Skin epidermis (tissue), 12 donors: ENCODE measurements at regions not wholly inside any gene's neighbourhood (a gene's known extent, or its start where the extent isn't known, plus 50 kb on each side); places are given as distances from the start of the nearest gene placed in this dataset.

Source experiments
- H3K27ac ChIP-seq, 21 experiments: fragments of 200-600 bp; sonication (generic) in 11 of 21; one replicate each; pipeline ENCODE4 v1.5.0; 2020; ENCODE audit warnings: mild to moderate bottlenecking in 3 of 21, inconsistent platforms in 2 of 21, moderate library complexity in 2 of 21
- H3K4me3 ChIP-seq, 7 experiments: fragments of 200-600 bp; sonication (generic) in 2 of 7; one replicate each; pipeline ENCODE4 v1.5.0; 2020; ENCODE audit warnings: inconsistent platforms in 2 of 7, mild to moderate bottlenecking in 2 of 7, moderate library complexity in 1 of 7

GRCh38 chr20:51120438-51120837 is 97.5 kb upstream of the KCNG1 start:
- H3K4me3 ChIP-seq, result no peak overlapping the region
- no peak overlapping the region for H3K27ac ChIP-seq

GRCh38 chr20:51119914-51120313 is 97.0 kb upstream of the KCNG1 start:
- Histone ChIP-seq H3K4me3 (no peak overlapping the region), H3K27ac (no peak overlapping the region)

GRCh38 chr20:51118985-51119527 is 96.1 kb upstream of the KCNG1 start:
- H3K4me3 ChIP-seq, result no peak overlapping the region
- no peak overlapping the region for H3K27ac ChIP-seq

DNA sequence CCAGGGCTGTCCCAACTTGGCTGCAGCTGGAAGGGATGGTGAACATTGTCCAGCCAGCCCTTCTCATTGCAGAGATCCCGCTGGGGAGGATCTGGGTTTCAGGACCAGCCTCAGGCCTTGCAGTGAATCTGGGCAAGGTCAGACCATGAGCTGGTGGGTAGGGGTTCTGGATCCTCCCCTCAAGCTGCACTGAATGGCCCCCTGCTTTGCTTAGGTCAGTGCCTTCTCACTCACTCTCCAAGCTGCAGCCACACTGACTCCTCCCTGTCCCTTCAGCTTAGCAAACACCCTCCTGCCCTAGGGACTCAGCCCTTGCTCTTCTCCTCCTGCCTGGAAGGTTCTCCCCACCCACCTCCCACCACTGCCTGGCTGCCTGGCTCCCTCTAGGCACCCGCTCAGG is 95.3 kb upstream of the KCNG1 start:
- Histone ChIP-seq H3K4me3 (no peak overlapping the region), H3K27ac (no peak overlapping the region)

DNA sequence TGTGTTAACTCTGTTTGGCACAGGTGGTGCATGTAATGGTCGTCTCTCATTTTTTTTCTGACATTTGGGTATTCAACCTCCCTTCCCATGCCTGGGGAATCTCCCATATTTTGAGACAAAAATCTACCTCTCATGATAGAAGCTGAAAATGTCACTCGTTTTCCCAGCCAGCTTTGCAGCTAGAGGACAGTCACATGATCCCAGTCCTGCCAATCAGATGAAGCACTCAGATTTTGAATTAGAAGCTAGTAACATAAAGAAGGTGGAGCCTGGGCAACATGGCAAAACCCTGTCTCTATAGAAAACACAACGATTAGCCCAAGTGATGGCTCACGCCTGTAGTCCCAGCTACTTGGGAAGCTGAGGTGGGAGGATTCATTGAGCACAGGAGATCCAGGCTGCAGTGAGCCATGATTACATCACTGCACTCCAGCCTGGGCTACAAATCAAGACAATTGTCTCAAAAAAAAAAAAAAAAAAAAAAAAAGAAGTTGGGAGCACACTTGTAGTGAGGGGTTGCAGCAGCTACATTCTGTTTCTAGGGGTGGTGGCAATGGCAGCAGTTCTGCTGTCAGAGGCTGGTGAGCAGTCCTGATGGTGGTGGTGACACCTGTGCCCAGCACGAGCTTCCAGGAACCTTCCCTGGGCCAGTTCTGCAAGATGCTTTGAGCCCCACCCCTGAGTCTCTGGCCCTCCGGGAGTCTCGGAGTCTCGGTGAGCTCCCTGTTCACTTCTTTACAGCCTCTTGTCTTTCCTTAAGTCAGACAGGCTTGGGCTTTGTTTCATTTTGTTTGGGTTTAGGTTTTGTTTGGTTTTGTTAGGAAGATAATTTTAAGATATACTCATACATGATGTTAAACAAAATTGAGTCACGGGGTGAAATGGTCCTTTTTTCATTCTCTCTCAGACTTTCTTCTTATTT is 94.1 kb upstream of the KCNG1 start:
- no peak overlapping the region for H3K27ac ChIP-seq
- H3K4me3 ChIP-seq, result no peak overlapping the region

- H3K4me3 ChIP-seq, result no peak overlapping the region
- no peak overlapping the region for H3K27ac ChIP-seq
Measured at GRCh38 chr20:51111290-51111689, 88.4 kb upstream of the KCNG1 start.

DNA sequence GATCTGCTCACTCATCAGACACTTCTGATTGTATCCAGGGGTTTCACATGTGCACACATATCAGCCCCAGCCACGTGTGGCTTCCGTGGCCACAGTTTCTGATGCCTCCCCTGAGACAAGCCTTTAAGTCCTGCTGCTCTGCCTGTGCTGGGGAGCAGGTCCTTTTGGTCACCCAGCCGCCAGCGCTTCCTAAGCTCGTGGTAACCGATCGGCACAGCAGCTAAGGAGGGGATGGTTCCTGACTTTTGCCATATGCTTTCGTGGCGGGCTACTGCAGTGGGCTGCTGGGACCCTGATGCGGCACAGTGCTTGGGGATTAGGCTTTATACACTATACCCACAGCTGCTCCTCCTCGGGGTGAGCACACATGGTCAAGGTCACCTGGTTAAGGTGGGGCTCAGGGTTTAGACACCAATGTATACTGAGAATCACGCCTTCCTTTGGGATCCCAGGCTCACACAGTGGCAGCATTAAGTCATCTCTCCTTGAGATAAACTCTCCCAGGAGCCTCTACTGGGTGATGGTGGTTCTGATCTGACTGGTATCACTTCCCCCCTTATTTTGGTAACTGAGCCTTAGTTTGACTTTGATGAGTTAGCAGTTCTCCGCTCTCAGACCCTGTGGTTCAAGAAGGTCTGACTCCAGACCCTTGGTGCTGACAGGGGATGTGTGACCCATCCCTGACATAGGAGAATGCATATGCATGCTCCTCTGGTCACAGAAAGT is 85.9 kb upstream of the KCNG1 start:
- no peak overlapping the region for H3K4me3 ChIP-seq

DNA sequence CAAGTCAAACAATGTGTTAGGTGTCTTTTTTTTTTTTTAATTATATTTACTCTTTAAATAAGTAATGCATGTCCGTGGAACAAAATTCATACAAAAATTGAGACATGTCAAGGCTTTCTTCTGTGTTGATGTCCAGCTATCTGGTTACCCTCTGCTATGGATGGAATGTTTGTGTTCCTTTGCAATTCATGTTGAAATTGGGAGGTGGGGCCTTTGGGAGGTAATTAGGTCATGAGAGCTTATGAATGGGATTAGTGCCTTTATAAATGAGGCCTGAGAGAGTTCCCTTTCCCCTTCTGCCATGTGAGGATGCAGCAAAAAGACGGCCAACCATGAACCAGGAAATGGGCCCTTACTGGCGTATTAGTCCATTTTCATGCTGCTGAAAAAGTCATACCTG is 83.1 kb upstream of the KCNG1 start:
- Histone ChIP-seq H3K27ac (no peak overlapping the region), H3K4me3 (no peak overlapping the region)

More for the DNA sequence above, 85.9 kb upstream of the KCNG1 start:
- H3K27ac ChIP-seq, result no peak overlapping the region

DNA sequence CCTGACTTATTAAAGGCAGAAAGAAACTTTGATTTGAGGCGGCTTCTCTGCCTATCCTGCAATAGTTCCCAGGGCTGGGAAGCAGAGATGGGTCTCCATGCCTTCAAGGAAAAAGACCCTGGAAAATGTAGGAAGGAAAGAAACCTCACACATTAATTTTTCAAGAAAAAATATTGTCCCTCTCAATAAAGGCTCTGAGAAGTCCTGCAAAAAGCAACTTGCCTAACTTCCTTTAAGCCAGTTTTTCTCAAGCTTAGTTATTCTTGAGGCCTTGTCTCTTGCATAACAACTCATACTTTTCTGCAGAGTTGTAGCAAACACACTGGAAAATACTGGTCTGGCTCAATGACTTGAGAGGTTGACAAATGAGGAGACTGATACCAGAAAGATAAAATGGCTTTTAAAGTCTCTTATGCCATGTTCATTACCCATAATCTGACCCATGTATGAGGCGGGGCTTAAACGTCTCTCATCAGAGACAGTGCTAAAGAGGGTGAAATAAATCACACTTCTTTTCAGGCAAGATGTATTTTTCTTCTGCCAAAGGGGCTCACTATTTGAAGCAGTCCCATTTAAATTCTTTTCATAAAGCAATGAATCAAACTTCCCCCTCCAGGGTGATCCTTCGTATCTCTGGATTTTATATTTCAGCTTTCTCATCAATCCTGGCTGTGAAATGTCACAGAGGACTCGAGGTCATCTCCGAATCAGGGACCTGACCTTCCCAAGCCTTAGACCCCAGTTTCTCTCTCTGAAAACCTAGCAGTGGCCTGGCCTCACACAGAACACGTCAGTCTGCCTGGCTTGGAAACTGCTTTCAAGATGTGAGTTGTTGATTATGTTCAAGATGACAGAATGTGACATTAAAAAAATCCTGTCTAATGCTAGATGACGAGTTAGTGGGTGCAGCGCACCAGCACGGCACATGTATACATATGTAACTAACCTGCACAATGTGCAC is 82.3 kb upstream of the KCNG1 start:
- Histone ChIP-seq H3K27ac (no peak overlapping the region), H3K4me3 (no peak overlapping the region)

GRCh38 chr20:51100617-51101016 is 77.7 kb upstream of the KCNG1 start:
- no peak overlapping the region for H3K4me3 ChIP-seq
- H3K27ac ChIP-seq, result no peak overlapping the region

- Histone ChIP-seq H3K27ac (no peak overlapping the region), H3K4me3 (no peak overlapping the region)
Measured at GRCh38 chr20:51098284-51098810, 75.4 kb upstream of the KCNG1 start.

GRCh38 chr20:51097351-51098120 is 74.6 kb upstream of the KCNG1 start:
- Histone ChIP-seq H3K27ac (no peak overlapping the region), H3K4me3 (no peak overlapping the region)

- H3K4me3 ChIP-seq, result no peak overlapping the region
- no peak overlapping the region for H3K27ac ChIP-seq
Measured at GRCh38 chr20:51096582-51097267, 73.8 kb upstream of the KCNG1 start.

- Histone ChIP-seq H3K27ac (no peak overlapping the region), H3K4me3 (no peak overlapping the region)
Measured at GRCh38 chr20:51095633-51096521, 73.0 kb upstream of the KCNG1 start.

DNA sequence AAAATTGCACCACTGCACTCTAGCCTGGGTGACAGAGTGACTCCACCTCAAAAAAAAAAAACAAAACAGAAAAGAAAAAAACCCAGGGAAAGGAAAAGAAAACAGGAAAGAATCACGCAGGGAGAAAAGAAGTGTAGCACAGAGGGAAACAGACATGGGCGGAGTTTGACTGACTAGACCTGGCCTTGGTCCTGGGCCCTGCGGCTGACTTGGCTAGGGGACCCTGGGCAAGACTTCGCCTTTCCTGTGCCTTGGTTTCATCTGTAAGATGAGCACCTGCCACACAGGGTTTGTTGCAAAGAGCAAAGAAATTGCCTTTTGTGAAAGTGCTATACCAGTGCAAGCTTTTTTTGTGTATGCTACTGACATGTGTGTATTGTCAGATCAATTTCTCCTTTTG is 71.3 kb upstream of the KCNG1 start:
- Histone ChIP-seq H3K4me3 (no peak overlapping the region), H3K27ac (no peak overlapping the region)

GRCh38 chr20:51093240-51093763 is 70.4 kb upstream of the KCNG1 start:
- no peak overlapping the region for H3K27ac ChIP-seq
- H3K4me3 ChIP-seq, result no peak overlapping the region

DNA sequence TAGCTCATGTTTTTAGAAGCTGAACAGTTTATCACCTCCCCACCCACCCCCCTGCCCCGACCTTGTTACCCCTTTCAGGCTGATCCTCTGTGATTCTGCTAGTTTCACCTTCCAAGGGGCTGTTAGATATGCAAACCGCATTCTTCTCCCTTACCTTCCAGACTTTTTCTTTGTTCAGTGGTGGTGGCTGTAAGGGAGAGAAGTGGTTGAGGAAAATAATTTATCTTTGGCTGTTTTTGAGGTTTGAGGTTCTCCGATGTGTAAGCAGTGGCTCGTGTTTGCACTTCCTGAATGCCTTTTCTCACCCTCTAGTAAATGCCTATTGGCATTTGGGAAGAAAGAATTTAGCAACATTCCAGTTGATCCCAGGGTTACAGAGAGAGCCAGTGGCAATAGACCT is 69.4 kb upstream of the KCNG1 start:
- Histone ChIP-seq H3K27ac (no peak overlapping the region), H3K4me3 (no peak overlapping the region)
